AG09319 (cell line): ENCODE measurements at regions not wholly inside any gene's neighbourhood (a gene's known extent, or its start where the extent isn't known, plus 50 kb on each side); places are given as distances from the start of the nearest gene placed in this dataset.

ENCODE experiments used
- DNase-seq: peaks from one replicate; pipeline ENCODE4 v3.0.0-alpha.2; 2010; ENCODE audit warnings: low read depth; ENCODE audit errors: extremely low read depth
- CTCF ChIP-seq: IDR thresholded peaks from 2 replicates; pipeline ENCODE4 v1.5.1; 2011; ENCODE audit warnings: low read depth, mild to moderate bottlenecking, inconsistent platforms, low read length, moderate library complexity

GRCh38 chr10:90041585-90041984 is 340.2 kb downstream of the KIF20B start:
- TF ChIP-seq CTCF = no peak
- DNase-seq = no peak

- no peak for DNase-seq
- TF ChIP-seq CTCF = no peak
Measured at GRCh38 chr10:90042075-90042474, 340.7 kb downstream of the KIF20B start.

- DNase-seq = no peak
- TF ChIP-seq CTCF = no peak
Measured at GRCh38 chr10:90047243-90047729, 345.9 kb downstream of the KIF20B start.

DNA sequence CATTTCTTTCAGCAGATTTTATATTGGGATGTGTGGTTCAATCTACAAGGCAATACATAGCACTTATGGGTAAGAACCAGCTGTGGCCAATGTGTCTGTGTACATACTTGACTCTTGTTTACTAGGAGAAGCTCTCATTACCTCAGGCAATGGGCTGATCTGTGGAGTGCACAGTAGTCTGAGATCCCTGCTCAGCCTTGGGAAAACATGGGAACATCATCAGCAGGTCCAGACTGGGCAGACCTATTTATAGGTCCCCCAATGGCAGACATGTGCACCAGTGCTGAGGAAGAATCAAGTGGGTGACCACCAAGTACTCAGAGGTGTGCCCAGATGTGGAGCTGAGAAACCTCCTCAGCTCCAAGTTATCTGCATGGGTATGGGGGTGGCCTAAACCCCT is 349.7 kb downstream of the KIF20B start:
- no peak for TF ChIP-seq CTCF
- no peak for DNase-seq

DNA sequence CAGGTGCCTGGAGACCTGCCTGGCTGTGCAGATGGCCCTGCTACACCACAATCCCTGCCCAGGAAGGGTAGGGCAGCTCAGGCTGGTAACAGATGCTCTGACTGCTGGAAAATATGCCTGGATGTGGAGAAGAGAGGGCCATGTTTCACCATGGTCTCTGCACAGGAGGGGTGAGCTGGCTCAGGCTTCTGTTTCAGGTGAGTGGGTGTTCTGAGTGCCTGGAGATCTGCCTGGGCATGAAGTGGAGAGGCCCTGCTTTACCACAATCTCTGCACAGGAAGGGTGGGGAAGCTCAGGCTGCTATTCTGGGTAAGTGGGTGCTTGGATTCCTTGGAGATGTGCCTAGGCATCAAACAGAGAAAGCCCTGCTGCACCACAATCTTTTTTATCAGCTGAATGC is 350.1 kb downstream of the KIF20B start:
- DNase-seq = no peak
- no peak for TF ChIP-seq CTCF

- no peak for TF ChIP-seq CTCF
- DNase-seq = no peak
Measured at GRCh38 chr10:90062786-90063185, 361.4 kb downstream of the KIF20B start.

DNA sequence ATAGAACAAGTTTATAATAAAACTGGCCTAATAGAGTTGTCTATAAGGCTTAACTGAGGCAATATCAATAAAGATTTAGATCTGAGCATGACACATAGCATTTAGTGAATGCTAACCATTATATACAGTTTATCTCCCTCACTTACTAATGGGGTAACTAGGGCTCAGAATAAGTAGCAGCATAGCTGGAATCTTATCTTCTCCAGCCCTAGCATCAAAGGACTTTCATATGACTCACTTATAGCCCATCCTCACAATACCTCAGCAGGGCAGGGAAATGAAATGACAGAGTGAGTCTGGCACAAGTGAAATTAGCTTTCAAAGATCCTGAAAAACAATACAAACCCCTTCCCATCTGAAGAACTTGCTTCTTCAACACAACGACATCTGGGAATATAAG is 362.9 kb downstream of the KIF20B start:
- no peak for TF ChIP-seq CTCF
- no peak for DNase-seq

DNA sequence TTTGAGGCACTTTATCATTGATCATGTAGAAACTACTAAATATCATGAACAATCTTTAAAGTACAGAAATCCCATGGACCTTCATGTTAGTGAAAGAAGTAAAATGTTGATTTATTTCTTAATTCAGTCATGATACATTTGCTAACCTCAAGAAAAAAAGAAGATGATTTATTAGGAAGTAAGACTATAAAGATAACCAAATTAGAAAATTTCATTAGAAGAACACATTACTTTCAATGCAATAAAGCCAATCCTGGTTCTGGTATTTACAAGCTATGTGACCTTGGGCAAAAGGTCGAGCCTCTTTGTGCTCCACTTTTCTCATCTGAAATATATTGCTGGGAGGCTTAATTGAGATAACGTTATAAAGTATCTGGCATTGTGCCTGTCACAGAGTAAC is 365.0 kb downstream of the KIF20B start:
- DNase-seq = no peak
- no peak for TF ChIP-seq CTCF
